Activated CD8-positive, alpha-beta memory T cell treated with anti-CD3 and anti-CD28 coated beads, Interleukin-2, amount 50 U/mL, for 24 hours (primary cell): ENCODE measurements at regions not wholly inside any gene's neighbourhood (a gene's known extent, or its start where the extent isn't known, plus 50 kb on each side); places are given as distances from the start of the nearest gene placed in this dataset.

ENCODE experiments used
- DNase-seq: peaks from one replicate; pipeline ENCODE4 v3.0.0-alpha.2; 2020; ENCODE audit errors: extremely low read depth

- DNase-seq = no peak
Measured at GRCh38 chr6:105767541-105767940, 318.6 kb upstream of the PRDM1 start.

GRCh38 chr6:105765239-105765638 is 320.9 kb upstream of the PRDM1 start:
- DNase-seq = no peak

DNA sequence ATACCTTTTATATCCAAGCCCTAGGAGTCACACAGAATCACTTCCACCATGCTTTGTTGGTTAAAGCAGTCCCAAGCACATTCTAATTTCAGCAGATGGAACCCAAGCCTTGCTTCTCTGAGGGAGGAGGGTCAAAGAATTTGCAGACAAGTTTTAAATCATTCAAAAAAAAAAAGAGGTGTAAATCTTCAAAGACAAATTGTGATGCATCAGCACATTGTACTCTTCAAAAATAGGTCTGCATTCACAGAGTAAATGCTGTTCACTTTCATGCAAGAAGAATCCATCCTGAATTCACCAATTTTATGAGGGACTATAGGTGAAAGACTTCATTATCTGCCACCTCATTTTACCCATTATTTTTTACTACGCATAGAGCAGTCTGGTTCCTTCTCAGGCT is 321.8 kb upstream of the PRDM1 start:
- DNase-seq = no peak

- DNase-seq = no peak
Measured at GRCh38 chr6:105763866-105764265, 322.3 kb upstream of the PRDM1 start.

- no peak for DNase-seq
Measured at GRCh38 chr6:105760746-105761145, 325.4 kb upstream of the PRDM1 start.

- DNase-seq = no peak
Measured at GRCh38 chr6:105759946-105760345, 326.2 kb upstream of the PRDM1 start.

DNA sequence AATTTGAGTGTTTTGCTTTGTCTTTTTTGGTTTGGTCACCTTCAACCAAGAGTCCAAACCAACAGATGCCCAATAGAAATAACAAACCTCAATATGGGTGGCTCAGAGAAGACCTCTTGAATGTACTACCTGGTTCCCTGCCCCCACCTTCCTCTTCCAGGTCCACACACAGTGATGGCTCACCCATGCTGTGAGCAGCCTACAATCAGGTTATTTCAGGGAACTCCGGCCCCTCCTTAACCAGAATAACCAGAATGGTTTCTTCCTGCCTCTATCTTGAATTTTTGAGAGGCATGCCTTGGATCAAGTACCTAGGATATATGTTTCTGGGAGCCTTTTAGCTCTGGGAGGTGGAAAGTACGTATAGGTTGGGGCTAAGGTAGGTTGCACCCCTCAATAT is 327.1 kb upstream of the PRDM1 start:
- no peak for DNase-seq

- no peak for DNase-seq
Measured at GRCh38 chr6:105757512-105758200, 328.5 kb upstream of the PRDM1 start.

DNA sequence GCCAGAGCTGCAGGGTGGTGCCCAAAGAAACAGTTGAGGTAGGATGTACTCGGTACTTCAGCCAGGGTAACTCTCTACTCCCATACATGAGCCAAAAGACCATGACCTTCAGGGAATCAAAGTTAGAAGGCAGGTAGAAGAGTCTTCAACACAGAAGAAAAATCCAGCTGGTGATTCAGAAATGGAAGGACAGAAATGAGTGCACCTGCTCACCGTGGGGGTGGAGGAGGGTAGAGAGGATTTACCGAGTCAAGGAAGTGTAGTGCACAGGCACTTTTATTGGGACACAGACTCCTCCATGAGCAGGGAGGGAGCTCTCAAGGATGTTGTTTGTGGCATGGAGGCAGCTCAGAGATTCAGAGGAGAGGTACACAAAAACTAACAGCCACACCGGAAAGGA is 330.3 kb upstream of the PRDM1 start:
- no peak for DNase-seq

- DNase-seq = no peak
Measured at GRCh38 chr6:105753620-105754211, 332.4 kb upstream of the PRDM1 start.

DNA sequence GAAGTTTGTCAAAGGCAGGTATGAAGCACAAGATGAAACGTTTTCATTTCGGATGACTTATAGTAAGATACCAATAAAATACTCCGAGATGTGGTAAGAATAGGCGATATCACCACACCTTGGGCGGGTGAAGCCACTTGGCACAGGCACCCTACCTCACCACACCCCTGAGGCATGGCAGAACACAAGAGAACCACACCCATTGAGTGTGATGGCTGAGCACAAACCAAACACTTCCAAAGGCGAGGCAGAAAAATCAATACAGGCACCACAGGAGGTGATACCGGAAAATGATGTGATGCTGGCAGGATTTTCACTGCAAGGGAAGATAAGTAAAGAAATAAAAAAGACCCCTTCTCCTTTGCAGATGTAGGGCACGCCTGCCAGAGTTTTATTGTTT is 332.9 kb upstream of the PRDM1 start:
- DNase-seq = no peak

DNA sequence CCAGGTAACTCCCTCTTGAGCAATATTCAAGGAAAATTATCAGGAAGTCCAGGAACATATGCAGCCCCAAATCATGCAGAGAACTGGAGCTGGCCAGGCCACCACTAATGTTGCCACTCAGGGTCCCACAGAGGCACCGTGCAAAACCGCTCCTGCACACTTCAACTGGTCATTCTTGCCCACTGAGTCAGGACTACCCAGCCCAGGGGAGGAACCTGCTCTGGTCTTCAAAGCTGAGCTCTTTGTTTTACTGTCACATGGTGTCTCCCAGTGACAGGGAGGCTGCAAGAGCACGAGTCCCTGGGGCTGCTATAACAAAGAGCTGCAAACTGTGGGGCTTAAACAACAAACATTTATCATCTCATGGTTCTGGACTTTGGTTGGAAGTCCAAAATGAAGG is 336.0 kb upstream of the PRDM1 start:
- no peak for DNase-seq

DNA sequence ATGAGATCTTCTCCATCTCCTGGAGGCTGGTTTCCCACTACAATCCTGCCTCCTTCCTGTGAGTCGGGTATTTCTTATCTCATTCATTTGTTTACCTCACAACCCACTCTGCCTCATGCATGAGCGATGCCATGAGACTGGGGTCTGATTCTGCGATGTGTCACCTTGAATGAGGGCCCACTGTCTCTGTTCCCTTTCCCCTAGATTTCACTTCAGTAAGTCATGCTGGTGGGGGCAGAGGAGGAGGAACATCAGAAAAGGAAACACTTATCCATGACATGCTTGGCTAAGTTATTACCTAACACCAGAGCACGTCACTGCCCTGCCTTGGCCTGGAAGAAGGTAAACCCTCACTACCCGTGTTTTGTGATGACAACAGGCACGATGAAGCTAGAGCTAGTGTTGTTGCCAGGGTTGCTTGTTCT is 337.4 kb upstream of the PRDM1 start:
- no peak for DNase-seq

DNA sequence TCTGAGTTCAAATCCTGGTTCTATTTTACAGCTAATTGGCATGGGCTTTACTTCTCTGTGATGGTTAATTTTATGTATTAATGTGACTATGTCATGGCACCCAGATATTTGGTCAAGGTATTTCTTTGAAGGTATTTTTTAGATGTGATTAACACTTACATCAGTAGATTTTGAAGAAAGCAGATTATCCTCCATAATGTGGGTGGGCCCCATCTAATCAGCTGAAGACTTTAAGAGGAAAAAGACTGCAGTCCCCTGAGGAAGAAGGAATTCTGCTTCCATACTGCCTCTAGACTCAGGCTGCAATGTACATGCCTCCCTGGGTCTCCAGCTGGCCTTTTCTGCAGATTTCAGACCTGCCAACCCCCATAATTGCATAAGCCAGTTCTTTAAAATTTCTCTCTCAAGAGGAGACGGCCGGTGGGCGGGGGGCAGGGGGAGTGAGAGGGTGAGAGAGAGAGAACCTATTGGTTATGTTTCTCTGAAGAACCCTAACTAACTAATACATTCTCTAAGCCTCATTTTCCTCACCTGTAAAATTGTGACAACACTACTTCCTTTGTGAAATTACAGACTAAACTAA is 338.2 kb upstream of the PRDM1 start:
- no peak for DNase-seq

DNA sequence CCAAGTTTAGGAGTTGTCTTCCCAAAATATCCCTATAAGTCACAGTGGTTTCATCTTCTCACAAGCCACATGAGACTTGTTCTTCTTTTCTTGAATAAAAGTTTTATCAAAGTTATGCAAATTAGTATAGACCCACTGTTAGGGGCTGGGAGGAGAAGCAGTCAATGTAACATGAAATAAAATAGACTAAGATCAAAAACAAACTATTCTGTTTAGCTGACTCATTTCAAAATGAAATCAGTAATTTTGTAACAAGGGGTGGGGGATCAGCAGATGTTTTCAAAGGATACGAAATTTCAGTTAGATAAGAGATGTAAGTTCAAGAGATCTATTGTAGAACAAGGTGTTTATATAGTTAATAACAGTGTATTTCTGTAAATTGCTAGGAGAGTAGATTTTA is 339.6 kb upstream of the PRDM1 start:
- no peak for DNase-seq

DNA sequence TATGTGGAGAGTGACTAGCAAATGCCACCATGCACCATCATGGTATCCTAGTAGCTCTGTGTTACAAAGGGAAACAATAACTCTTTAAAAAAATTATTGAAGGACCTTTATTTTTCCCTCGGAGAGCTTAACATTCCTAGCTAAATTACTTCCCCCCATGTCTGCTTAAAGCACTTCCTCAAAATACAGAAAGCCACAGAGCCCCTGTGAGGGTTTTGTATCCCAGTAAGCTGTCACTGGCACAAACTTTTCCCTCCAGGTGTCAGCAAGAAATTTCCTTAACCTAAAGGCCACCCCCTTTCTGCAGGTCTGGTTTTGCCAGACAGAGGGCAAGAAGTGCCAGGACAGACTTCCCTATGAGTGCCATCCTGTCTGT is 340.0 kb upstream of the PRDM1 start:
- no peak for DNase-seq

DNA sequence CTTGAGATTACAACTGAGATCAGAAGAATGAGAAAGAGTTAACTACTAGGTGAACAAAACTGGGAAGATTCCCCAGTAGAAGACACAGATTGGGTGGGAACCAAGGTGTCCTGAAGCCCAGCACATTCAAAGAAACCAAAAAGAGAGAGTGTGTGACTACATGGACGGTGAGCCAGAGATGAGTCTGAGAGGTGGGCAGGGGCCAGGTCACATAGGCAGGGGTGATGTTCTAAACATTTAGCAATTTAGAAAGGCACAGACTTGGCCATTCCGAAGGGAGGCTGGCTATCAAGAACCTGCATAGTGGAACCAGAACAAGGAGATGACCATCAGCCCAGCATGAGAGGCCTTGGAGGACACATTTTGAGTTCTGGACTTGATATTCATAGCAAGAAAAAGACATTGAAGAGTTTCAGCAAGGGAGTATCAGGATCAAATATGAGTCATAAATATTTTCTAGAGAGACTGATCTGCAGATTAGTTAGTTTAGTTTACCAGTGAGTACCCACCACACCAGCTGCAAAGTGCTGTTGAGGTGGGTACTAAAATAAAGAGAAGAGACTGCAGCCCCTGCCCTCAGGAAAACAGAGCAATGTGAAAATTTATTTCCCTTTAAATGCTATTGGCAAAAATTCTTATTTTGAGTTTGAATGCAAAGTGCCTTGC is 340.5 kb upstream of the PRDM1 start:
- no peak for DNase-seq

DNA sequence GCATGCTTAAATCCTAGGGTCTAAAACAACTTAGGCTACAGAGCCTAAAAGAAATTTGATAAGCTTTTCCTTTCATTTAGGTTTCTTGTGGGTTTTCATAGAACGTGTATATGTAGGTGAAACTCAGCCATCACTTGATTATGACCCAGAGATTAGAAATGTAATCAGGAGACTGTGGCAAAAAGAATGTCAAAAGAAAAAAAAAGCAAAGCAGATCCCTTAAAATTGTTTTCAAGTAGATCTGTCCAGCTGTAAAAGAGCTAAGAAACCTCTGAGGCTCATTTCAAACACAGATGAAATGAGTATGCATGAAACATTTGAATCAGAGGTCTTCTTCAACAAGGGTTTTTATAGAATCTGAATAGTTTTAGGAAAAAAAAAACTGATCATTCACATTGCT is 341.3 kb upstream of the PRDM1 start:
- no peak for DNase-seq

GRCh38 chr6:105740946-105741645 is 338.2 kb upstream of the PREP start:
- DNase-seq = no peak

DNA sequence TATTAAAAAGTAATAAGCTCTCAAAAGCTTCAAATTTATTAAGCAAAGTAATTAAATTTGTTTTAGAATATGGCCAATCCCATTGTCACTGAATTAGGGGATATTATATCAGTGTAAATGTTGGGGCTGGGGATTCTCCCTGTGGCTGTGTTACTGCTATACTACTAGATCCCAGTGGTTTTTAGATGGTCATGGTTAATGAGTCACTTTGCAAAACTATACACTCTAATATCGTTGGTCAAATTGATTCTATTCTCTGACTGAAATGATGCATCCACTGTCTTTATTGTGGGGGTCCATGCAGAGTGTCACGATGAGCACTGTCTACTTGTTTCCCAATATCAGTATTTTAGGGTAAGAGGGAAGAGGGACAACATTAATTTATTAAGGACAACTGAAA is 336.9 kb upstream of the PREP start:
- DNase-seq = no peak

DNA sequence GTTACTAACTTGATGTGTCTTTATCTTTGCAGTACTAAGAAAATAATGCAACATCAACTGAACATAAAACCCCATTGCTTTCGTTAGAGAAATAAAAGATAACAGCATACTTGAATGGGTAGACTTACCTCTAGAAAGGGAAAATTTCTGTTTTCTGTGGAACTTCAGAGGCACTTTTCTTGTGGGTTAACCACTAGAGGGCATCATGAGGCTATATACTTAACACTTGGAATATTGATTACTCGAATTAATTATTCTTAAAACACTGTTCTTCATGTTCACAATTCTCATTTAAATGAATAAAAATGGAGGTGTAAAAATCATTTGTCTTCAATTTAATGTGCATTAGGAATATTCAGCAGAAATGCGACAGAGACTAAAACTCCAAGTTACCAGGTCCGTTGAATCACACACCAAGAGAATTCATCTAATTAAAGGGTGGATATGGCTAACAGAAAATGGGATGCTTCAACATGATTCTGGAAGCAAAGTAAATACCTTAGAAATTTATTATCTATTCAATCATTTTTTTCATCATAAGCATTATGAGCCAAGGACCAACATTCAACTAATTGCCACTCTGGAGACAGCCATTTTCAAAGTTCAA is 330.8 kb upstream of the PREP start:
- DNase-seq = no peak

GRCh38 chr6:105728995-105729394 is 326.1 kb upstream of the PREP start:
- no peak for DNase-seq
